ENCODE measurements at regions not wholly inside any gene's neighbourhood (a gene's known extent, or its start where the extent isn't known, plus 50 kb on each side); places are given as distances from the start of the nearest gene placed in this dataset.

- no peaks in the 10 kb centered on the region for H3K9me3 Mint-ChIP-seq (ENCODE audit: low read depth, unreplicated experiment)
- CTCF ChIA-PET, result no interaction called here
- BruUV-seq (replicated peaks), result no TSS peak
- peaks cover 8% of the 10 kb centered on the region for H3K4me1 Mint-ChIP-seq (ENCODE audit: low read depth, unreplicated experiment)
- TF ChIP-seq, protein P1, sequence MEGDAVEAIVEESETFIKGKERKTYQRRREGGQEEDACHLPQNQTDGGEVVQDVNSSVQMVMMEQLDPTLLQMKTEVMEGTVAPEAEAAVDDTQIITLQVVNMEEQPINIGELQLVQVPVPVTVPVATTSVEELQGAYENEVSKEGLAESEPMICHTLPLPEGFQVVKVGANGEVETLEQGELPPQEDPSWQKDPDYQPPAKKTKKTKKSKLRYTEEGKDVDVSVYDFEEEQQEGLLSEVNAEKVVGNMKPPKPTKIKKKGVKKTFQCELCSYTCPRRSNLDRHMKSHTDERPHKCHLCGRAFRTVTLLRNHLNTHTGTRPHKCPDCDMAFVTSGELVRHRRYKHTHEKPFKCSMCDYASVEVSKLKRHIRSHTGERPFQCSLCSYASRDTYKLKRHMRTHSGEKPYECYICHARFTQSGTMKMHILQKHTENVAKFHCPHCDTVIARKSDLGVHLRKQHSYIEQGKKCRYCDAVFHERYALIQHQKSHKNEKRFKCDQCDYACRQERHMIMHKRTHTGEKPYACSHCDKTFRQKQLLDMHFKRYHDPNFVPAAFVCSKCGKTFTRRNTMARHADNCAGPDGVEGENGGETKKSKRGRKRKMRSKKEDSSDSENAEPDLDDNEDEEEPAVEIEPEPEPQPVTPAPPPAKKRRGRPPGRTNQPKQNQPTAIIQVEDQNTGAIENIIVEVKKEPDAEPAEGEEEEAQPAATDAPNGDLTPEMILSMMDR (IDR thresholded peaks at IDR 0.05; ENCODE audit: unreplicated experiment), result no peak
- intact Hi-C loops (cut with micrococcal nuclease; ENCODE audit: unreplicated experiment), result no loop called here
- no peak for DNase-seq
- no peak overlapping the region for H3K4me3 Mint-ChIP-seq (ENCODE audit: low read depth, unreplicated experiment)
- no peaks in the 10 kb centered on the region for H3K36me3 Mint-ChIP-seq (ENCODE audit: insufficient read depth, unreplicated experiment)
- H3K27ac Mint-ChIP-seq (ENCODE audit: unreplicated experiment), result no peak overlapping the region
- H3K27me3 Mint-ChIP-seq (ENCODE audit: unreplicated experiment), result no peaks in the 10 kb centered on the region
Observed at GRCh38 chr4:37095925-37096324, 148.6 kb upstream of the NWD2 start.

GRCh38 chr4:37101182-37101581 is 143.4 kb upstream of the NWD2 start:
- H3K27me3 Mint-ChIP-seq (ENCODE audit: unreplicated experiment), result no peaks in the 10 kb centered on the region
- intact Hi-C loops (cut with micrococcal nuclease; ENCODE audit: unreplicated experiment), result no loop called here
- no TSS peak for BruUV-seq (replicated peaks)
- H3K9me3 Mint-ChIP-seq (ENCODE audit: low read depth, unreplicated experiment), result no peaks in the 10 kb centered on the region
- H3K27ac Mint-ChIP-seq (ENCODE audit: unreplicated experiment), result no peak overlapping the region
- H3K36me3 Mint-ChIP-seq (ENCODE audit: insufficient read depth, unreplicated experiment), result no peaks in the 10 kb centered on the region
- TF ChIP-seq, protein P1 (IDR thresholded peaks at IDR 0.05; ENCODE audit: unreplicated experiment), result no peak
- H3K4me1 Mint-ChIP-seq (ENCODE audit: low read depth, unreplicated experiment), result peaks cover 4% of the 10 kb centered on the region
- CTCF ChIA-PET, result interaction anchor here (0.5 kb wide), 1 partner anchor 23 kb away, joined by 5 read pairs; no protein-coding TSS in a partner anchor
- no peak overlapping the region for H3K4me3 Mint-ChIP-seq (ENCODE audit: low read depth, unreplicated experiment)
- DNase-seq, result no peak

GRCh38 chr4:37101686-37102085 is 142.9 kb upstream of the NWD2 start:
- TF ChIP-seq, protein P1 (IDR thresholded peaks at IDR 0.05; ENCODE audit: unreplicated experiment), result no peak
- no peak for DNase-seq
- BruUV-seq (replicated peaks), result no TSS peak
- Mint-ChIP-seq H3K9me3 (ENCODE audit: low read depth, unreplicated experiment) (no peaks in the 10 kb centered on the region), H3K4me3 (ENCODE audit: low read depth, unreplicated experiment) (no peak overlapping the region), H3K27ac (ENCODE audit: unreplicated experiment) (no peak overlapping the region), H3K36me3 (ENCODE audit: insufficient read depth, unreplicated experiment) (no peaks in the 10 kb centered on the region), H3K27me3 (ENCODE audit: unreplicated experiment) (no peaks in the 10 kb centered on the region), H3K4me1 (ENCODE audit: low read depth, unreplicated experiment) (no peaks in the 10 kb centered on the region)
- CTCF ChIA-PET, result interaction anchor here (0.5 kb wide), 1 partner anchor 23 kb away, joined by 5 read pairs; no protein-coding TSS in a partner anchor
- intact Hi-C loops (cut with micrococcal nuclease; ENCODE audit: unreplicated experiment), result no loop called here

GRCh38 chr4:37109756-37110155 is 134.8 kb upstream of the NWD2 start:
- CTCF ChIA-PET, result no interaction called here
- intact Hi-C loops (cut with micrococcal nuclease; ENCODE audit: unreplicated experiment), result no loop called here
- H3K27me3 Mint-ChIP-seq (ENCODE audit: unreplicated experiment), result no peaks in the 10 kb centered on the region
- no peaks in the 10 kb centered on the region for H3K36me3 Mint-ChIP-seq (ENCODE audit: insufficient read depth, unreplicated experiment)
- H3K27ac Mint-ChIP-seq (ENCODE audit: unreplicated experiment), result no peak overlapping the region
- H3K4me1 Mint-ChIP-seq (ENCODE audit: low read depth, unreplicated experiment), result no peaks in the 10 kb centered on the region
- no peaks in the 10 kb centered on the region for H3K9me3 Mint-ChIP-seq (ENCODE audit: low read depth, unreplicated experiment)
- H3K4me3 Mint-ChIP-seq (ENCODE audit: low read depth, unreplicated experiment), result no peak overlapping the region
- BruUV-seq (replicated peaks), result no TSS peak
- no peak for DNase-seq
- TF ChIP-seq, protein P1 (IDR thresholded peaks at IDR 0.05; ENCODE audit: unreplicated experiment), result no peak

Measured in Calu3 (cell line).